NCI-H2081 (cell line): ENCODE measurements at regions not wholly inside any gene's neighbourhood (a gene's known extent, or its start where the extent isn't known, plus 50 kb on each side); places are given as distances from the start of the nearest gene placed in this dataset.

Source experiments
- DNase-seq, 2 experiments: peaks; one replicate each; lab custom pipeline; 2025; lab: John Stamatoyannopoulos, UW

GRCh38 chr14:38847161-38847560, 255.9 kb downstream of the SEC23A start:
- no peak for DNase-seq

GRCh38 chr14:38839694-38840365, 263.2 kb downstream of the SEC23A start:
- DNase-seq: no peak

- DNase-seq: no peak
Observed at GRCh38 chr14:38838979-38839323, 264.1 kb downstream of the SEC23A start.

GRCh38 chr14:38838049-38838978, 264.7 kb downstream of the SEC23A start:
- DNase-seq: no peak

- DNase-seq: no peak
Observed at GRCh38 chr14:38837343-38838048, 265.5 kb downstream of the SEC23A start.

- DNase-seq: no peak
Observed at GRCh38 chr14:38836539-38836938, 266.5 kb downstream of the SEC23A start.

- DNase-seq: no peak
Observed at GRCh38 chr14:38835874-38836273, 267.2 kb downstream of the SEC23A start.

- DNase-seq: no peak
Observed at GRCh38 chr14:38828183-38828827, 274.7 kb downstream of the SEC23A start.

GRCh38 chr14:38824706-38825105, 278.3 kb downstream of the SEC23A start:
- no peak for DNase-seq

GRCh38 chr14:38818555-38818954, 284.5 kb downstream of the SEC23A start:
- no peak for DNase-seq

GRCh38 chr14:38808734-38809455, 294.1 kb downstream of the SEC23A start:
- no peak for DNase-seq

GRCh38 chr14:38799671-38800070, 303.4 kb downstream of the SEC23A start:
- no peak for DNase-seq

GRCh38 chr14:38794677-38795076, 308.4 kb downstream of the SEC23A start:
- DNase-seq: no peak

GRCh38 chr14:38791862-38792261, 311.2 kb downstream of the SEC23A start:
- DNase-seq: no peak

GRCh38 chr14:38790916-38791315, 312.1 kb downstream of the SEC23A start:
- no peak for DNase-seq

- DNase-seq: no peak
Observed at GRCh38 chr14:38789805-38790204, 313.2 kb downstream of the SEC23A start.

- no peak for DNase-seq
Observed at GRCh38 chr14:38788060-38788459, 315.0 kb downstream of the SEC23A start.

- no peak for DNase-seq
Observed at GRCh38 chr14:38786921-38787320, 316.1 kb downstream of the SEC23A start.

- no peak for DNase-seq
Observed at GRCh38 chr14:38777401-38777800, 325.6 kb downstream of the SEC23A start.

GRCh38 chr14:38775986-38776385, 327.0 kb downstream of the SEC23A start:
- DNase-seq: no peak

- no peak for DNase-seq
Observed at GRCh38 chr14:38774162-38774561, 328.9 kb downstream of the SEC23A start.

GRCh38 chr14:38770251-38770650, 332.8 kb downstream of the SEC23A start:
- no peak for DNase-seq
